Panc1 (cell line): ENCODE measurements at regions not wholly inside any gene's neighbourhood (a gene's known extent, or its start where the extent isn't known, plus 50 kb on each side); places are given as distances from the start of the nearest gene placed in this dataset.

Source experiments
- ATAC-seq: fragments of 200-7000 bp; cut with Tn5 transposase; 2 replicates; pipeline ENCODE4 v1.9.1; 2020; ENCODE audit warnings: mild to moderate bottlenecking, moderate library complexity
- BruUV-seq: library from RNA; stranded (reverse); fragments of 400-500 nt; replicated peaks from 2 replicates; lab custom pipeline; 2021; lab: Mats Ljungman, UMichigan
- CTCF ChIA-PET: fragments of 300-600 bp; sonication (Branson Sonifier 250); formaldehyde crosslinking; loops from one replicate; lab custom pipeline; 2022; ENCODE audit warnings: antibody characterized with exemption; lab: Charles Lee
- POLR2A ChIA-PET: fragments of 300-600 bp; sonication (Branson Sonifier 250); formaldehyde crosslinking; loops from one replicate; lab custom pipeline; 2022; ENCODE audit warnings: antibody characterized with exemption; lab: Charles Lee
- DNase-seq: peaks from one replicate; pipeline ENCODE4 v3.0.0-alpha.2; 2010; ENCODE audit warnings: low read depth, low spot score
- H3K27ac ChIP-seq: 2 replicates; pipeline ENCODE4 v1.5.1; 2011; ENCODE audit warnings: mild to moderate bottlenecking, low read length, inconsistent platforms
- H3K27me3 ChIP-seq: fragments of 200-500 bp; sonication (Bioruptor generic); 2 replicates; pipeline ENCODE4 v1.6.0; 2014; ENCODE audit warnings: low read length, inconsistent platforms; ENCODE audit not compliant: control insufficient read depth, insufficient read depth
- H3K36me3 ChIP-seq: fragments of 200-500 bp; sonication (Bioruptor generic); 2 replicates; pipeline ENCODE4 v1.5.1; 2014; ENCODE audit warnings: inconsistent platforms, mild to moderate bottlenecking, low read length, moderate library complexity; ENCODE audit not compliant: control insufficient read depth, insufficient read depth
- H3K4me1 ChIP-seq: 2 replicates; pipeline ENCODE4 v1.5.1; 2011; ENCODE audit warnings: inconsistent platforms, mild to moderate bottlenecking, low read length, moderate library complexity; ENCODE audit not compliant: control insufficient read depth, insufficient read depth
- H3K4me3 ChIP-seq, 2 experiments: 2 replicates each; pipeline ENCODE4 v1.5.1; 2011 to 2012; ENCODE audit warnings: low read depth in 2 of 2, low read length in 2 of 2, mild to moderate bottlenecking in 2 of 2, inconsistent platforms in 1 of 2, moderate library complexity in 1 of 2
- H3K9me3 ChIP-seq: fragments of 200-500 bp; sonication (Bioruptor generic); 2 replicates; pipeline ENCODE4 v1.5.1; 2014; ENCODE audit warnings: low read depth, mild to moderate bottlenecking, inconsistent platforms, low read length, moderate library complexity; ENCODE audit not compliant: control insufficient read depth, insufficient read depth
- CTCF ChIP-seq: fragments of 450-650 bp; IDR thresholded peaks from 2 replicates; pipeline ENCODE4 v1.5.1; 2017; ENCODE audit warnings: mild to moderate bottlenecking
- POLR2AphosphoS5 ChIP-seq: IDR thresholded peaks from 2 replicates; pipeline ENCODE4 v1.6.1; 2012; ENCODE audit warnings: mild to moderate bottlenecking, low read depth, low read length, moderate library complexity
- SIN3A ChIP-seq: IDR thresholded peaks from 2 replicates; pipeline ENCODE4 v1.6.1; 2012; ENCODE audit warnings: low read depth, mild to moderate bottlenecking, low read length, moderate library complexity, borderline replicate concordance; ENCODE audit not compliant: insufficient read depth
- TCF7L2 ChIP-seq: IDR thresholded peaks from 2 replicates; pipeline ENCODE4 v1.6.1; 2011; ENCODE audit warnings: mild to moderate bottlenecking, low read depth, low read length, inconsistent platforms
- in situ Hi-C: cut with HindIII; loops from 2 replicates; pipeline ENCODE4 v1.10.0; 2016; ENCODE audit warnings: low sequenced_read_pairs, low pct_unique_long_range_greater_than_20kb
- intact Hi-C: fragments of 100-400 bp; cut with micrococcal nuclease; formaldehyde crosslinking; loops from one replicate; pipeline ENCODE4 v1.10.0; 2022; ENCODE audit not compliant: unreplicated experiment
- TF ChIP-seq, protein P1 (sequence below), 2 experiments: IDR thresholded peaks; 2 replicates each; pipeline ENCODE4 v1.6.1; 2011 to 2012; ENCODE audit warnings: low read depth in 2 of 2, control low read depth in 1 of 2, low read length in 1 of 2, mild to moderate bottlenecking in 1 of 2, moderate library complexity in 1 of 2; ENCODE audit not compliant: insufficient read depth in 1 of 2

- no TSS peak for BruUV-seq
- Histone ChIP-seq H3K4me3 (no peak overlapping the region), H3K36me3 (no peaks in the 10 kb centered on the region), H3K27me3 (no peaks in the 10 kb centered on the region), H3K4me1 (no peaks in the 10 kb centered on the region), H3K9me3 (no peaks in the 10 kb centered on the region), H3K27ac (no peak overlapping the region)
- intact Hi-C loops (no loop called here), in situ Hi-C loops (no loop called here)
- POLR2A ChIA-PET: no interaction called here
- CTCF ChIA-PET: no interaction called here
- no peak for DNase-seq
- TF ChIP-seq TCF7L2 (no peak), SIN3A (no peak), CTCF (no peak), POLR2AphosphoS5 (no peak)
- TF ChIP-seq, protein P1, sequence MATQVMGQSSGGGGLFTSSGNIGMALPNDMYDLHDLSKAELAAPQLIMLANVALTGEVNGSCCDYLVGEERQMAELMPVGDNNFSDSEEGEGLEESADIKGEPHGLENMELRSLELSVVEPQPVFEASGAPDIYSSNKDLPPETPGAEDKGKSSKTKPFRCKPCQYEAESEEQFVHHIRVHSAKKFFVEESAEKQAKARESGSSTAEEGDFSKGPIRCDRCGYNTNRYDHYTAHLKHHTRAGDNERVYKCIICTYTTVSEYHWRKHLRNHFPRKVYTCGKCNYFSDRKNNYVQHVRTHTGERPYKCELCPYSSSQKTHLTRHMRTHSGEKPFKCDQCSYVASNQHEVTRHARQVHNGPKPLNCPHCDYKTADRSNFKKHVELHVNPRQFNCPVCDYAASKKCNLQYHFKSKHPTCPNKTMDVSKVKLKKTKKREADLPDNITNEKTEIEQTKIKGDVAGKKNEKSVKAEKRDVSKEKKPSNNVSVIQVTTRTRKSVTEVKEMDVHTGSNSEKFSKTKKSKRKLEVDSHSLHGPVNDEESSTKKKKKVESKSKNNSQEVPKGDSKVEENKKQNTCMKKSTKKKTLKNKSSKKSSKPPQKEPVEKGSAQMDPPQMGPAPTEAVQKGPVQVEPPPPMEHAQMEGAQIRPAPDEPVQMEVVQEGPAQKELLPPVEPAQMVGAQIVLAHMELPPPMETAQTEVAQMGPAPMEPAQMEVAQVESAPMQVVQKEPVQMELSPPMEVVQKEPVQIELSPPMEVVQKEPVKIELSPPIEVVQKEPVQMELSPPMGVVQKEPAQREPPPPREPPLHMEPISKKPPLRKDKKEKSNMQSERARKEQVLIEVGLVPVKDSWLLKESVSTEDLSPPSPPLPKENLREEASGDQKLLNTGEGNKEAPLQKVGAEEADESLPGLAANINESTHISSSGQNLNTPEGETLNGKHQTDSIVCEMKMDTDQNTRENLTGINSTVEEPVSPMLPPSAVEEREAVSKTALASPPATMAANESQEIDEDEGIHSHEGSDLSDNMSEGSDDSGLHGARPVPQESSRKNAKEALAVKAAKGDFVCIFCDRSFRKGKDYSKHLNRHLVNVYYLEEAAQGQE (IDR thresholded peaks at IDR 0.05; ENCODE audit: insufficient read depth in 1 of 2, low read depth in 2 of 2, low read length in 1 of 2): no peak
- ATAC-seq: no peak
These were observed 530.5 kb upstream of the TLE4 start for GRCh38 chr9:79041266-79041665.

- Histone ChIP-seq H3K9me3 (no peaks in the 10 kb centered on the region), H3K27me3 (no peaks in the 10 kb centered on the region), H3K4me1 (no peaks in the 10 kb centered on the region), H3K4me3 (no peak overlapping the region), H3K36me3 (no peaks in the 10 kb centered on the region), H3K27ac (no peak overlapping the region)
- no peak for DNase-seq
- in situ Hi-C loops: no loop called here
- TF ChIP-seq TCF7L2 (no peak), SIN3A (no peak), POLR2AphosphoS5 (no peak), CTCF (no peak)
- TF ChIP-seq, protein P1 (IDR thresholded peaks at IDR 0.05; ENCODE audit: insufficient read depth in 1 of 2, low read depth in 2 of 2, low read length in 1 of 2): no peak
- ChIA-PET POLR2A (no interaction called here), CTCF (no interaction called here)
- BruUV-seq: no TSS peak
- intact Hi-C loops: no loop called here
- no peak for ATAC-seq
These were observed 527.8 kb upstream of the TLE4 start for GRCh38 chr9:79043916-79044315.
